ENCODE measurements at regions not wholly inside any gene's neighbourhood (a gene's known extent, or its start where the extent isn't known, plus 50 kb on each side); places are given as distances from the start of the nearest gene placed in this dataset.

DNA sequence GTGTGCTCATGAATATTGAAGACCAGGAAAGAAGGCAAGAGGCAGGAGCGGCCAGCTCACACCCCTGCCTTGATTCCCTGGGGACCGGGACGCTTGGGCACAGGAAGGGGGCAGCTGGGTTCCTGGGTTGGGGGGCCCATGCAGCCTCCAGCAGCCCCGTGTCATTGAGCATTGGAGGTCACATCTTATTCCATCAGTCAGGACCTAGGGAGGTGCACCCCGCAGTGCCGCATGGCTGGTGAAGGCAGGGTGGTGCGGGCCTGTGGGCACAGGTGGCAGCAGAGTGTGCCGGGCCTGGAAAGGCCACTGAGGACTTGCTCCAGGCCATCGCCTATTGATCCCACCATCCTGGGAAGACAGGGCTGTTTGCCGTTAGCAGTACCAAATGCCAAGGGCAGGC lies 116.3 kb upstream of the NECTIN1 start:
- DNase-seq = no peak
- CTCF ChIA-PET = no interaction called here
- Histone ChIP-seq H3K4me1 (ENCODE audit: insufficient read depth, low read length) (no peaks in the 10 kb centered on the region), H3K27me3 (ENCODE audit: control insufficient read depth in 1 of 2, insufficient read depth in 2 of 2, low read length in 2 of 2) (peaks cover 5 to 12% of the 10 kb centered on the region in 2 experiments), H3K27ac (ENCODE audit: low read depth in 1 of 2, low read length in 2 of 2) (no peak overlapping the region), H3K9me3 (ENCODE audit: control insufficient read depth in 1 of 2, insufficient read depth in 1 of 2, low read length in 2 of 2) (peaks cover 8 to 30% of the 10 kb centered on the region in 2 experiments), H3K4me3 (ENCODE audit: low read length) (no peak overlapping the region), H3K36me3 (ENCODE audit: insufficient read depth, low read length) (no peaks in the 10 kb centered on the region)
- intact Hi-C loops (cut with DNase I, micrococcal nuclease) = no loop called here
- Mint-ChIP-seq H3K27me3 (peaks cover 26% of the 10 kb centered on the region), H3K27ac (no peak overlapping the region), H3K4me3 (no peak overlapping the region), H3K36me3 (ENCODE audit: low read depth) (no peaks in the 10 kb centered on the region), H3K4me1 (ENCODE audit: low read depth) (no peaks in the 10 kb centered on the region), H3K9me3 (no peaks in the 10 kb centered on the region)
- POLR2A ChIA-PET = no interaction called here
- ATAC-seq (ENCODE audit: poor library complexity) = no peak
- TF ChIP-seq, protein P1, sequence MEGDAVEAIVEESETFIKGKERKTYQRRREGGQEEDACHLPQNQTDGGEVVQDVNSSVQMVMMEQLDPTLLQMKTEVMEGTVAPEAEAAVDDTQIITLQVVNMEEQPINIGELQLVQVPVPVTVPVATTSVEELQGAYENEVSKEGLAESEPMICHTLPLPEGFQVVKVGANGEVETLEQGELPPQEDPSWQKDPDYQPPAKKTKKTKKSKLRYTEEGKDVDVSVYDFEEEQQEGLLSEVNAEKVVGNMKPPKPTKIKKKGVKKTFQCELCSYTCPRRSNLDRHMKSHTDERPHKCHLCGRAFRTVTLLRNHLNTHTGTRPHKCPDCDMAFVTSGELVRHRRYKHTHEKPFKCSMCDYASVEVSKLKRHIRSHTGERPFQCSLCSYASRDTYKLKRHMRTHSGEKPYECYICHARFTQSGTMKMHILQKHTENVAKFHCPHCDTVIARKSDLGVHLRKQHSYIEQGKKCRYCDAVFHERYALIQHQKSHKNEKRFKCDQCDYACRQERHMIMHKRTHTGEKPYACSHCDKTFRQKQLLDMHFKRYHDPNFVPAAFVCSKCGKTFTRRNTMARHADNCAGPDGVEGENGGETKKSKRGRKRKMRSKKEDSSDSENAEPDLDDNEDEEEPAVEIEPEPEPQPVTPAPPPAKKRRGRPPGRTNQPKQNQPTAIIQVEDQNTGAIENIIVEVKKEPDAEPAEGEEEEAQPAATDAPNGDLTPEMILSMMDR (IDR thresholded peaks at IDR 0.05) = no peak

DNA sequence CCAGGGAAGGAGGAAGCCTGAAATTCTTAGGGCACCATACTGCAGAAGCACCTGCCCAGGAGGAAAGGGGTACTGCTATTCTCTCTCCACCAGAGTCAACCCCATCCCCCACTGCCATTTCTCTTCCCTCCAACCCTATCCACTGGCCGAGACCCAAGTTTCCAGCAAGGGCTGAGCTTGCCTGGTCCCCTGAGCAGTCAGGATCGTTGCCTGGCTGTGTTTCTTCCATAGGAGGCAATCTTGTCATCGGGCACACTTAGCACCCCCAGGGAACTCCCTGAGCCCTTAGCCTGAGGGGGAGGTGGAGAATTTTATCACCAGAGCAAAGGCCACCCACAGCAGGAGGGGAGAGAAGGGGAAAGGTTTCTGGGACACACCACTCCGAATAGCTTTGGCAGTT lies 115.8 kb upstream of the NECTIN1 start:
- peaks cover 9 to 12% of the 10 kb centered on the region in 2 experiments for H3K27me3 ChIP-seq (ENCODE audit: control insufficient read depth in 1 of 2, insufficient read depth in 2 of 2, low read length in 2 of 2)
- CTCF ChIA-PET = no interaction called here

DNA sequence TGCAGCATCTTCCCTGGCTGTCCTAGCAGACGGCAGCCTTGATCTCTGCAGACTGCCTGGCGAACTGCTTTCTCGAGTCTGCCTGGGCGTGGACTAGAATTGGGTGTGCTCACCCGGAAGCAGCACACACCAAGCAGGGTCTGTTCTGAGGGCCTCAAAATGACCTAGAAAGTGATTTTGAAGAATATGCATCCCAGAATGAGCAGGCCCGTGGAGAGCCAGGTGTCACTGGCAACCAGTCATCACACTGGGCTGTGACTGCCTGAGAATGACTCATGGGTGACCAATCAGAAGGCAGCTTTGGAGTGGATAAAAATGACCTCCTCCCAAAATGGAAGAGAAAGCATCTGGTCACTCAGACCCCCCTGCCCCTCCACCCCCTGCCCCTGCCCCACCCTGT lies 114.9 kb upstream of the NECTIN1 start:
- Mint-ChIP-seq H3K27me3 (peaks cover 34% of the 10 kb centered on the region), H3K27ac (no peak overlapping the region), H3K4me3 (no peak overlapping the region), H3K9me3 (no peaks in the 10 kb centered on the region), H3K36me3 (ENCODE audit: low read depth) (no peaks in the 10 kb centered on the region), H3K4me1 (ENCODE audit: low read depth) (no peaks in the 10 kb centered on the region)
- Histone ChIP-seq H3K4me3 (ENCODE audit: low read length) (no peak overlapping the region), H3K4me1 (ENCODE audit: insufficient read depth, low read length) (no peaks in the 10 kb centered on the region), H3K27me3 (ENCODE audit: control insufficient read depth in 1 of 2, insufficient read depth in 2 of 2, low read length in 2 of 2) (peaks cover 10 to 12% of the 10 kb centered on the region in 2 experiments), H3K9me3 (ENCODE audit: control insufficient read depth in 1 of 2, insufficient read depth in 1 of 2, low read length in 2 of 2) (peaks cover 8 to 30% of the 10 kb centered on the region in 2 experiments), H3K27ac (ENCODE audit: low read depth in 1 of 2, low read length in 2 of 2) (no peak overlapping the region), H3K36me3 (ENCODE audit: insufficient read depth, low read length) (no peaks in the 10 kb centered on the region)
- no peak for ATAC-seq (ENCODE audit: poor library complexity)
- ChIA-PET CTCF (no interaction called here), POLR2A (no interaction called here)
- DNase-seq = no peak
- intact Hi-C loops (cut with DNase I, micrococcal nuclease) = no loop called here
- TF ChIP-seq, protein P1 (IDR thresholded peaks at IDR 0.05) = no peak

More for the DNA sequence above, 115.8 kb upstream of the NECTIN1 start:
- Histone ChIP-seq H3K27ac (ENCODE audit: low read depth in 1 of 2, low read length in 2 of 2) (no peak overlapping the region), H3K36me3 (ENCODE audit: insufficient read depth, low read length) (no peaks in the 10 kb centered on the region), H3K9me3 (ENCODE audit: control insufficient read depth in 1 of 2, insufficient read depth in 1 of 2, low read length in 2 of 2) (peaks cover 8 to 30% of the 10 kb centered on the region in 2 experiments), H3K4me3 (ENCODE audit: low read length) (no peak overlapping the region), H3K4me1 (ENCODE audit: insufficient read depth, low read length) (no peaks in the 10 kb centered on the region)
- DNase-seq (no peak), ATAC-seq (ENCODE audit: poor library complexity) (no peak)
- POLR2A ChIA-PET = no interaction called here
- TF ChIP-seq, protein P1 (IDR thresholded peaks at IDR 0.05) = no peak
- no peak overlapping the region for H3K4me3 Mint-ChIP-seq
- no peaks in the 10 kb centered on the region for H3K4me1 Mint-ChIP-seq (ENCODE audit: low read depth)
- H3K27ac Mint-ChIP-seq = no peak overlapping the region
- intact Hi-C loops (cut with DNase I, micrococcal nuclease) = no loop called here
- no peaks in the 10 kb centered on the region for H3K36me3 Mint-ChIP-seq (ENCODE audit: low read depth)
- no peaks in the 10 kb centered on the region for H3K9me3 Mint-ChIP-seq
- peaks cover 29% of the 10 kb centered on the region for H3K27me3 Mint-ChIP-seq
